ENCODE measurements at regions not wholly inside any gene's neighbourhood (a gene's known extent, or its start where the extent isn't known, plus 50 kb on each side); places are given as distances from the start of the nearest gene placed in this dataset.

GRCh38 chr3:88640581-88640980 lies 466.8 kb upstream of the EPHA3 start:
- Histone ChIP-seq H3K27me3 (ENCODE audit: control insufficient read depth, insufficient read depth, low read length) (no peaks in the 10 kb centered on the region), H3K4me3 (ENCODE audit: low read length) (no peak overlapping the region), H3K27ac (ENCODE audit: low read length) (no peak overlapping the region), H3K9me3 (ENCODE audit: control insufficient read depth, insufficient read depth, low read length) (no peaks in the 10 kb centered on the region), H3K36me3 (ENCODE audit: control insufficient read depth, insufficient read depth, low read length) (no peaks in the 10 kb centered on the region), H3K4me1 (ENCODE audit: control insufficient read depth, insufficient read depth, low read length) (no peaks in the 10 kb centered on the region; the same call in 1 of the 2 replicates)
- no CpG with 5 or more reads among the region's 1 CpG for WGBS (ENCODE audit: insufficient coverage, insufficient read length)
- DNase-seq (ENCODE audit: low read depth, low spot score) = no peak

- Histone ChIP-seq H3K36me3 (ENCODE audit: control insufficient read depth, insufficient read depth, low read length) (no peaks in the 10 kb centered on the region), H3K27me3 (ENCODE audit: control insufficient read depth, insufficient read depth, low read length) (no peaks in the 10 kb centered on the region), H3K4me3 (ENCODE audit: low read length) (no peak overlapping the region), H3K27ac (ENCODE audit: low read length) (no peak overlapping the region), H3K4me1 (ENCODE audit: control insufficient read depth, insufficient read depth, low read length) (no peaks in the 10 kb centered on the region; the same call in 1 of the 2 replicates), H3K9me3 (ENCODE audit: control insufficient read depth, insufficient read depth, low read length) (no peaks in the 10 kb centered on the region)
- no peak for DNase-seq (ENCODE audit: low read depth, low spot score)
- no CpG with 5 or more reads among the region's 2 CpGs for WGBS (ENCODE audit: insufficient coverage, insufficient read length)
Observed at GRCh38 chr3:88641033-88641604, 466.3 kb upstream of the EPHA3 start.

- WGBS (ENCODE audit: insufficient coverage, insufficient read length) = no CpG with 5 or more reads among the region's 4 CpGs
- H3K4me3 ChIP-seq (ENCODE audit: low read length) = no peak overlapping the region
- H3K36me3 ChIP-seq (ENCODE audit: control insufficient read depth, insufficient read depth, low read length) = no peaks in the 10 kb centered on the region
- DNase-seq (ENCODE audit: low read depth, low spot score) = no peak
- H3K4me1 ChIP-seq (ENCODE audit: control insufficient read depth, insufficient read depth, low read length) = no peaks in the 10 kb centered on the region
- no peaks in the 10 kb centered on the region for H3K27me3 ChIP-seq (ENCODE audit: control insufficient read depth, insufficient read depth, low read length)
- no peaks in the 10 kb centered on the region for H3K9me3 ChIP-seq (ENCODE audit: control insufficient read depth, insufficient read depth, low read length)
- no peak overlapping the region for H3K27ac ChIP-seq (ENCODE audit: low read length)
Observed at GRCh38 chr3:88657459-88657858, 450.0 kb upstream of the EPHA3 start.

GRCh38 chr3:88661433-88661824 lies 446.0 kb upstream of the EPHA3 start:
- WGBS (ENCODE audit: insufficient coverage, insufficient read length) = no CpG with 5 or more reads among the region's 3 CpGs
- Histone ChIP-seq H3K9me3 (ENCODE audit: control insufficient read depth, insufficient read depth, low read length) (no peaks in the 10 kb centered on the region), H3K36me3 (ENCODE audit: control insufficient read depth, insufficient read depth, low read length) (no peaks in the 10 kb centered on the region), H3K27ac (ENCODE audit: low read length) (no peak overlapping the region), H3K4me3 (ENCODE audit: low read length) (no peak overlapping the region), H3K27me3 (ENCODE audit: control insufficient read depth, insufficient read depth, low read length) (no peaks in the 10 kb centered on the region), H3K4me1 (ENCODE audit: control insufficient read depth, insufficient read depth, low read length) (no peaks in the 10 kb centered on the region)
- DNase-seq (ENCODE audit: low read depth, low spot score) = no peak

GRCh38 chr3:88668180-88668579 lies 439.2 kb upstream of the EPHA3 start:
- Histone ChIP-seq H3K27ac (ENCODE audit: low read length) (no peak overlapping the region), H3K27me3 (ENCODE audit: control insufficient read depth, insufficient read depth, low read length) (no peaks in the 10 kb centered on the region), H3K36me3 (ENCODE audit: control insufficient read depth, insufficient read depth, low read length) (no peaks in the 10 kb centered on the region), H3K4me1 (ENCODE audit: control insufficient read depth, insufficient read depth, low read length) (no peaks in the 10 kb centered on the region; the same call in 1 of the 2 replicates), H3K4me3 (ENCODE audit: low read length) (no peak overlapping the region), H3K9me3 (ENCODE audit: control insufficient read depth, insufficient read depth, low read length) (no peaks in the 10 kb centered on the region)
- no peak for DNase-seq (ENCODE audit: low read depth, low spot score)
- WGBS (ENCODE audit: insufficient coverage, insufficient read length) = no CpG with 5 or more reads among the region's 2 CpGs

GRCh38 chr3:88671573-88671972 lies 435.8 kb upstream of the EPHA3 start:
- no CpG with 5 or more reads among the region's 3 CpGs for WGBS (ENCODE audit: insufficient coverage, insufficient read length)
- H3K4me3 ChIP-seq (ENCODE audit: low read length) = no peak overlapping the region

GRCh38 chr3:88677298-88677697 lies 430.1 kb upstream of the EPHA3 start:
- H3K9me3 ChIP-seq (ENCODE audit: control insufficient read depth, insufficient read depth, low read length) = no peaks in the 10 kb centered on the region
- no peaks in the 10 kb centered on the region for H3K4me1 ChIP-seq (ENCODE audit: control insufficient read depth, insufficient read depth, low read length)
- DNase-seq (ENCODE audit: low read depth, low spot score) = no peak
- no peak overlapping the region for H3K4me3 ChIP-seq (ENCODE audit: low read length)
- no peak overlapping the region for H3K27ac ChIP-seq (ENCODE audit: low read length)
- no CpG with 5 or more reads among the region's 1 CpG for WGBS (ENCODE audit: insufficient coverage, insufficient read length)
- H3K36me3 ChIP-seq (ENCODE audit: control insufficient read depth, insufficient read depth, low read length) = no peaks in the 10 kb centered on the region
- H3K27me3 ChIP-seq (ENCODE audit: control insufficient read depth, insufficient read depth, low read length) = no peaks in the 10 kb centered on the region

More at GRCh38 chr3:88671573-88671972, 435.8 kb upstream of the EPHA3 start:
- Histone ChIP-seq H3K27ac (ENCODE audit: low read length) (no peak overlapping the region), H3K27me3 (ENCODE audit: control insufficient read depth, insufficient read depth, low read length) (no peaks in the 10 kb centered on the region), H3K36me3 (ENCODE audit: control insufficient read depth, insufficient read depth, low read length) (no peaks in the 10 kb centered on the region), H3K4me1 (ENCODE audit: control insufficient read depth, insufficient read depth, low read length) (no peaks in the 10 kb centered on the region; the same call in 1 of the 2 replicates), H3K9me3 (ENCODE audit: control insufficient read depth, insufficient read depth, low read length) (no peaks in the 10 kb centered on the region)
- no peak for DNase-seq (ENCODE audit: low read depth, low spot score)

GRCh38 chr3:88678747-88679146 lies 428.7 kb upstream of the EPHA3 start:
- no peaks in the 10 kb centered on the region for H3K27me3 ChIP-seq (ENCODE audit: control insufficient read depth, insufficient read depth, low read length)
- no peaks in the 10 kb centered on the region for H3K4me1 ChIP-seq (ENCODE audit: control insufficient read depth, insufficient read depth, low read length)
- H3K4me3 ChIP-seq (ENCODE audit: low read length) = no peak overlapping the region
- H3K27ac ChIP-seq (ENCODE audit: low read length) = no peak overlapping the region
- no peaks in the 10 kb centered on the region for H3K36me3 ChIP-seq (ENCODE audit: control insufficient read depth, insufficient read depth, low read length)
- WGBS (ENCODE audit: insufficient coverage, insufficient read length) = no CpG with 5 or more reads among the region's 3 CpGs
- DNase-seq (ENCODE audit: low read depth, low spot score) = peak; percentile 9
- no peaks in the 10 kb centered on the region for H3K9me3 ChIP-seq (ENCODE audit: control insufficient read depth, insufficient read depth, low read length)

- H3K4me3 ChIP-seq (ENCODE audit: low read length) = no peak overlapping the region
- no peaks in the 10 kb centered on the region for H3K36me3 ChIP-seq (ENCODE audit: control insufficient read depth, insufficient read depth, low read length)
- no peaks in the 10 kb centered on the region for H3K4me1 ChIP-seq (ENCODE audit: control insufficient read depth, insufficient read depth, low read length)
- no CpG with 5 or more reads among the region's 3 CpGs for WGBS (ENCODE audit: insufficient coverage, insufficient read length)
- no peaks in the 10 kb centered on the region for H3K9me3 ChIP-seq (ENCODE audit: control insufficient read depth, insufficient read depth, low read length)
- no peak for DNase-seq (ENCODE audit: low read depth, low spot score)
- no peak overlapping the region for H3K27ac ChIP-seq (ENCODE audit: low read length)
- no peaks in the 10 kb centered on the region for H3K27me3 ChIP-seq (ENCODE audit: control insufficient read depth, insufficient read depth, low read length)
Observed at GRCh38 chr3:88690287-88690686, 417.1 kb upstream of the EPHA3 start.

- DNase-seq (ENCODE audit: low read depth, low spot score) = no peak
- no peaks in the 10 kb centered on the region for H3K27me3 ChIP-seq (ENCODE audit: control insufficient read depth, insufficient read depth, low read length)
- no peak overlapping the region for H3K27ac ChIP-seq (ENCODE audit: low read length)
- WGBS (ENCODE audit: insufficient coverage, insufficient read length) = no CpG with 5 or more reads among the region's 3 CpGs
- H3K4me3 ChIP-seq (ENCODE audit: low read length) = no peak overlapping the region
- no peaks in the 10 kb centered on the region for H3K9me3 ChIP-seq (ENCODE audit: control insufficient read depth, insufficient read depth, low read length)
- H3K4me1 ChIP-seq (ENCODE audit: control insufficient read depth, insufficient read depth, low read length) = no peaks in the 10 kb centered on the region
- H3K36me3 ChIP-seq (ENCODE audit: control insufficient read depth, insufficient read depth, low read length) = no peaks in the 10 kb centered on the region
Observed at GRCh38 chr3:88691081-88691480, 416.3 kb upstream of the EPHA3 start.

- no peak for DNase-seq (ENCODE audit: low read depth, low spot score)
- no CpG with 5 or more reads among the region's 3 CpGs for WGBS (ENCODE audit: insufficient coverage, insufficient read length)
- H3K4me3 ChIP-seq (ENCODE audit: low read length) = no peak overlapping the region
- no peaks in the 10 kb centered on the region for H3K4me1 ChIP-seq (ENCODE audit: control insufficient read depth, insufficient read depth, low read length)
- H3K36me3 ChIP-seq (ENCODE audit: control insufficient read depth, insufficient read depth, low read length) = no peaks in the 10 kb centered on the region
- H3K9me3 ChIP-seq (ENCODE audit: control insufficient read depth, insufficient read depth, low read length) = no peaks in the 10 kb centered on the region
- H3K27me3 ChIP-seq (ENCODE audit: control insufficient read depth, insufficient read depth, low read length) = no peaks in the 10 kb centered on the region
- no peak overlapping the region for H3K27ac ChIP-seq (ENCODE audit: low read length)
Observed at GRCh38 chr3:88703501-88704059, 403.8 kb upstream of the EPHA3 start.

All from iPS DF 6.9 (cell line).